ENCODE measurements at regions not wholly inside any gene's neighbourhood (a gene's known extent, or its start where the extent isn't known, plus 50 kb on each side); places are given as distances from the start of the nearest gene placed in this dataset.

- ATAC-seq (ENCODE audit: poor library complexity) = no peak
- intact Hi-C loops (cut with DNase I) = no loop called here
These were observed 315.0 kb upstream of the NDST4 start for GRCh38 chr4:115428455-115428854.

GRCh38 chr4:115424852-115425251 lies 311.4 kb upstream of the NDST4 start:
- intact Hi-C loops (cut with DNase I) = no loop called here
- ATAC-seq (ENCODE audit: poor library complexity) (no peak), DNase-seq (no peak)

More at GRCh38 chr4:115428455-115428854, 315.0 kb upstream of the NDST4 start:
- no peak for DNase-seq

- intact Hi-C loops (cut with DNase I) = no loop called here
- no peak for ATAC-seq (ENCODE audit: poor library complexity)
- no peak for DNase-seq
These were observed 305.4 kb upstream of the NDST4 start for GRCh38 chr4:115418635-115419396.

- DNase-seq = no peak
- no peak for ATAC-seq (ENCODE audit: poor library complexity)
- intact Hi-C loops (cut with DNase I) = no loop called here
These were observed 282.6 kb upstream of the NDST4 start for GRCh38 chr4:115396034-115396433.

GRCh38 chr4:115376866-115377265 lies 263.4 kb upstream of the NDST4 start:
- ATAC-seq (ENCODE audit: poor library complexity) (no peak), DNase-seq (no peak)
- intact Hi-C loops (cut with DNase I) = no loop called here

- ATAC-seq (ENCODE audit: poor library complexity) (no peak), DNase-seq (no peak)
- intact Hi-C loops (cut with DNase I) = no loop called here
These were observed 261.2 kb upstream of the NDST4 start for GRCh38 chr4:115374621-115375020.

GRCh38 chr4:115370490-115370889 lies 257.1 kb upstream of the NDST4 start:
- DNase-seq (no peak), ATAC-seq (ENCODE audit: poor library complexity) (no peak)
- intact Hi-C loops (cut with DNase I) = no loop called here

- ATAC-seq (ENCODE audit: poor library complexity) = no peak
- intact Hi-C loops (cut with DNase I) = no loop called here
These were observed 256.6 kb upstream of the NDST4 start for GRCh38 chr4:115370012-115370411.

GRCh38 chr4:115366390-115366789 lies 253.0 kb upstream of the NDST4 start:
- intact Hi-C loops (cut with DNase I) = no loop called here

More at GRCh38 chr4:115370012-115370411, 256.6 kb upstream of the NDST4 start:
- DNase-seq = no peak

GRCh38 chr4:115365185-115365584 lies 251.8 kb upstream of the NDST4 start:
- ATAC-seq (ENCODE audit: poor library complexity) = no peak
- intact Hi-C loops (cut with DNase I) = no loop called here

More at GRCh38 chr4:115366390-115366789, 253.0 kb upstream of the NDST4 start:
- no peak for DNase-seq
- no peak for ATAC-seq (ENCODE audit: poor library complexity)

GRCh38 chr4:115361781-115362180 lies 248.4 kb upstream of the NDST4 start:
- no peak for ATAC-seq (ENCODE audit: poor library complexity)
- no peak for DNase-seq
- intact Hi-C loops (cut with DNase I) = no loop called here

More at GRCh38 chr4:115365185-115365584, 251.8 kb upstream of the NDST4 start:
- DNase-seq = no peak

- ATAC-seq (ENCODE audit: poor library complexity) (no peak), DNase-seq (no peak)
- intact Hi-C loops (cut with DNase I) = no loop called here
These were observed 247.0 kb upstream of the NDST4 start for GRCh38 chr4:115360431-115360830.

GRCh38 chr4:115357776-115358175 lies 244.4 kb upstream of the NDST4 start:
- intact Hi-C loops (cut with DNase I) = no loop called here
- no peak for DNase-seq
- no peak for ATAC-seq (ENCODE audit: poor library complexity)

- intact Hi-C loops (cut with DNase I) = no loop called here
- ATAC-seq (ENCODE audit: poor library complexity) = no peak
These were observed 242.8 kb upstream of the NDST4 start for GRCh38 chr4:115356176-115356575.

GRCh38 chr4:115355329-115355728 lies 241.9 kb upstream of the NDST4 start:
- ATAC-seq (ENCODE audit: poor library complexity) (no peak), DNase-seq (no peak)
- intact Hi-C loops (cut with DNase I) = no loop called here

More at GRCh38 chr4:115356176-115356575, 242.8 kb upstream of the NDST4 start:
- DNase-seq = no peak

- ATAC-seq (ENCODE audit: poor library complexity) = no peak
- intact Hi-C loops (cut with DNase I) = no loop called here
- DNase-seq = no peak
These were observed 239.9 kb upstream of the NDST4 start for GRCh38 chr4:115353370-115353769.

- DNase-seq = no peak
- ATAC-seq (ENCODE audit: poor library complexity) = no peak
- intact Hi-C loops (cut with DNase I) = no loop called here
These were observed 229.8 kb upstream of the NDST4 start for GRCh38 chr4:115343171-115343570.

GRCh38 chr4:115334736-115335411 lies 221.5 kb upstream of the NDST4 start:
- no peak for DNase-seq
- intact Hi-C loops (cut with DNase I) = no loop called here
- no peak for ATAC-seq (ENCODE audit: poor library complexity)

GRCh38 chr4:115332078-115332477 lies 218.7 kb upstream of the NDST4 start:
- no peak for ATAC-seq (ENCODE audit: poor library complexity)
- intact Hi-C loops (cut with DNase I) = no loop called here

GRCh38 chr4:115331241-115331640 lies 217.8 kb upstream of the NDST4 start:
- intact Hi-C loops (cut with DNase I) = no loop called here
- DNase-seq (no peak), ATAC-seq (ENCODE audit: poor library complexity) (no peak)

More at GRCh38 chr4:115332078-115332477, 218.7 kb upstream of the NDST4 start:
- DNase-seq = no peak

Measured in Right ventricle myocardium superior (tissue), 1 donor.